Osteocyte (in vitro differentiated cells): ENCODE measurements at regions not wholly inside any gene's neighbourhood (a gene's known extent, or its start where the extent isn't known, plus 50 kb on each side); places are given as distances from the start of the nearest gene placed in this dataset.

Source experiments
- DNase-seq: peaks from one replicate; pipeline ENCODE4 v3.0.0; 2021; ENCODE audit warnings: mixed read lengths; ENCODE audit not compliant: unreplicated experiment; ENCODE audit errors: extremely low spot score
- H3K27ac Mint-ChIP-seq: one replicate; pipeline ENCODE4 v1.8.0; 2021; ENCODE audit warnings: mild to moderate bottlenecking, mixed read lengths; ENCODE audit not compliant: unreplicated experiment
- H3K27me3 Mint-ChIP-seq: one replicate; pipeline ENCODE4 v1.8.0; 2021; ENCODE audit warnings: mixed read lengths; ENCODE audit not compliant: unreplicated experiment
- H3K36me3 Mint-ChIP-seq: one replicate; pipeline ENCODE4 v1.8.0; 2021; ENCODE audit warnings: mixed read lengths; ENCODE audit not compliant: unreplicated experiment
- H3K4me1 Mint-ChIP-seq: one replicate; pipeline ENCODE4 v1.8.0; 2021; ENCODE audit warnings: mixed read lengths; ENCODE audit not compliant: unreplicated experiment
- H3K4me3 Mint-ChIP-seq: one replicate; pipeline ENCODE4 v1.8.0; 2021; ENCODE audit warnings: mild to moderate bottlenecking, moderate library complexity, mixed read lengths; ENCODE audit not compliant: unreplicated experiment
- H3K9me3 Mint-ChIP-seq: one replicate; pipeline ENCODE4 v1.8.0; 2021; ENCODE audit warnings: mixed read lengths; ENCODE audit not compliant: unreplicated experiment
- TF ChIP-seq, protein P1 (sequence below): fragments of 200-600 bp; sonication (generic); IDR thresholded peaks from 2 replicates; pipeline ENCODE4 v1.5.0; 2021; ENCODE audit warnings: antibody characterized with exemption, mild to moderate bottlenecking, moderate library complexity

DNA sequence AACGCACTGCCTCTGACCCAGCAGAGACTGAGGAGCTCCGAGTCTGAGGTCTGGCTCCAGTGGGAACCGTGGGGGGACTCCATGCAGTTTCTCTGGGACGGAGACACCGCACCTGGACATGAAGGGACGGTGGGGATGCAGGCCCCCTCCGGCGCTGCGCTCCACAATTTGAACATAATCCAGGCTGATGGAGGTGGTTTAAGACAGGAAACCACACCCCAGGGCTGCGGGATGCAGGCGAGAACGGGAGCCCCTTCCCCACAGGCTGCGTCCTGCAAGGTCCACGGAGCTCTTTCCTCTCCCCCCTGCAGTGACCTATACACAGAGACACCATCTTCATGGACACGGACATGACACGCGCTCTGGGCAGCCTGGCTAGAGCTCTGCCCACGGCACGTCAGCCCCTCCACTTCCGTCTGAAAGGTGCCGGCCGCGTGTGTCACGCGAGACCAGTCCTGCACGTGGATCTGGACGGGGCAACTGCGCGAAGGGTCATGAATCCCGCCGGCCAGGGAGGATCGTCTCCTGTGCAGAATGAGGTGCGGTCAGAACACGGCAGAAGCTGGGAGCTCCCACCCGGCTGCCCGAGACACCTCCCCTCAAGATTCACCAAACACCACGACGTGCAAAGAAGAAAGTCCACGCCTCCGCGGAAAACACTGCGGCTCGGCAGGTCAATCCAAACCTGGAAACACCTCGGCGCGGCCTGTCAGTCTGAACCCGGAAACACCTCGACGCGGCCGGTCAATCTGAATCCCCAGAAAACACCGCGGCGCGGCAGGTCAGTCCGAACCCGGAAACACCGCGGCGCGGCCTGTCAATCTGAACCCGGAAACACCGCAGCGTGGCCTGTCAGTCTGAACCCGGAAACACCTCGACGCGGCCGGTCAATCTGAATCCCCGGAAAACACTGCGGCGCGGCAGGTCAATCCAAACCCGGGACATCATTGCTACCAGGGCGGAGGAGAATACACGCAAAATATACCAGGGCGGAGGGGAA lies 212.4 kb downstream of the BRD1 start:
- H3K27me3 Mint-ChIP-seq, result no peaks in the 10 kb centered on the region
- no peak overlapping the region for H3K27ac Mint-ChIP-seq
- H3K4me1 Mint-ChIP-seq, result no peaks in the 10 kb centered on the region
- TF ChIP-seq, protein P1, sequence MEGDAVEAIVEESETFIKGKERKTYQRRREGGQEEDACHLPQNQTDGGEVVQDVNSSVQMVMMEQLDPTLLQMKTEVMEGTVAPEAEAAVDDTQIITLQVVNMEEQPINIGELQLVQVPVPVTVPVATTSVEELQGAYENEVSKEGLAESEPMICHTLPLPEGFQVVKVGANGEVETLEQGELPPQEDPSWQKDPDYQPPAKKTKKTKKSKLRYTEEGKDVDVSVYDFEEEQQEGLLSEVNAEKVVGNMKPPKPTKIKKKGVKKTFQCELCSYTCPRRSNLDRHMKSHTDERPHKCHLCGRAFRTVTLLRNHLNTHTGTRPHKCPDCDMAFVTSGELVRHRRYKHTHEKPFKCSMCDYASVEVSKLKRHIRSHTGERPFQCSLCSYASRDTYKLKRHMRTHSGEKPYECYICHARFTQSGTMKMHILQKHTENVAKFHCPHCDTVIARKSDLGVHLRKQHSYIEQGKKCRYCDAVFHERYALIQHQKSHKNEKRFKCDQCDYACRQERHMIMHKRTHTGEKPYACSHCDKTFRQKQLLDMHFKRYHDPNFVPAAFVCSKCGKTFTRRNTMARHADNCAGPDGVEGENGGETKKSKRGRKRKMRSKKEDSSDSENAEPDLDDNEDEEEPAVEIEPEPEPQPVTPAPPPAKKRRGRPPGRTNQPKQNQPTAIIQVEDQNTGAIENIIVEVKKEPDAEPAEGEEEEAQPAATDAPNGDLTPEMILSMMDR, result no peak
- no peak overlapping the region for H3K4me3 Mint-ChIP-seq
- no peaks in the 10 kb centered on the region for H3K36me3 Mint-ChIP-seq
- H3K9me3 Mint-ChIP-seq, result peaks cover 14% of the 10 kb centered on the region
- DNase-seq, result no peak

DNA sequence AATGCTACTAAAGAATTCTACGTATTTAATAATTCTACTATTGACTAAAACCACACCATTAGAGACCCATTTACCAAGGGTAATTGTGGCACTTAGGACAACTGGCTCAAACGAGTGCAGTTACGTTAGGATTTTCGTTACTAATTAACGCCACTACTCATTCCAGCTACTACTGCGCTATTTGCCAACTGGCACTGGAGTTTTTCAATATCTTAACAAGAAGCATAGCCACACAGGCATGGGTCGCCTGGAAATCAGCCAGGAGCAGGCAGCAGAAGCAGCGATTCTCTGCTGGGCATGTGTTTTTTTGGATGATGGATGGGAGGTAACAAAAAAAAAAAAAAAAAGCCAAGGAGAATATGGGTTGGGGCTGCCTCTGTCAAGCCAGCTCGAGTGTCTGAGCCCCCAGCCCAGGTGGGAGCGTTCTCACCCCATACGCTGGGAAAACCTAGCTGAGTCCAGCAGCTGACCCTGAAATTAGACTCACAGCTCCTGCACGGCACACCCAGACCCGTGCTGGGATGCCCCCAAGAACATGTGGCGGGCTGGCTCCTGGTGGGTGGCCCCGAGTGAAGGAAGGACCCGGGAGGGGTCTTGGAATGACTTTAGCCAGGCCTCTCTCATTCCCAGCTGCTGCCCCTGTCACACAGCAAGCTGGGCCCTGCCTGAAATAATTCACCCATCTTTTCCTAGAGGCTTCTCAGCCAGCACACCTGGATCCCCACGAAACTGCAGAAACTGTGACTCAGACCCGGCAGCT lies 214.0 kb downstream of the BRD1 start:
- Mint-ChIP-seq H3K9me3 (peaks cover 14% of the 10 kb centered on the region), H3K36me3 (no peaks in the 10 kb centered on the region), H3K27me3 (no peaks in the 10 kb centered on the region), H3K4me3 (no peak overlapping the region), H3K4me1 (no peaks in the 10 kb centered on the region), H3K27ac (no peak overlapping the region)
- no peak for DNase-seq
- TF ChIP-seq, protein P1, result no peak

DNA sequence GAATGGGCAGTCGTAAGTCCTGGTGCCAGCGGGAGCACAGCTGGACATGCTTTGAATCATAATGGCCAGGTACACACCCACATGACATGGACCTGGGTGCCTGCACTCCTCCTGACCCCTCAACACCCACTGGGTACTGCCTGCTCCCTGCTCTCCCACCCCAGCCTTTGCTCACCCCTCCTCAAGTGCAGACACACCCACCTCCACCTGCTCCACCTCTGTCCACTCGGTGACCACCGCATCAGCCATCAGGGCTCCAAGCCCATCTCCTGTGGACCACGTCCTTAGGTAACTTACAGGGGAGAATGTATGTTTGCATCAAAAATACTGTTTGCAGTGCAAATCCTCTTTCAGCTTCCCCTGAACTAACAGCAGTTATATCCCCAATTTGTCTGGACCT lies 214.6 kb downstream of the BRD1 start:
- Mint-ChIP-seq H3K4me3 (no peak overlapping the region), H3K4me1 (no peaks in the 10 kb centered on the region), H3K27ac (no peak overlapping the region), H3K9me3 (peaks cover 14% of the 10 kb centered on the region), H3K27me3 (no peaks in the 10 kb centered on the region), H3K36me3 (no peaks in the 10 kb centered on the region)
- TF ChIP-seq, protein P1, result no peak
- DNase-seq, result no peak

DNA sequence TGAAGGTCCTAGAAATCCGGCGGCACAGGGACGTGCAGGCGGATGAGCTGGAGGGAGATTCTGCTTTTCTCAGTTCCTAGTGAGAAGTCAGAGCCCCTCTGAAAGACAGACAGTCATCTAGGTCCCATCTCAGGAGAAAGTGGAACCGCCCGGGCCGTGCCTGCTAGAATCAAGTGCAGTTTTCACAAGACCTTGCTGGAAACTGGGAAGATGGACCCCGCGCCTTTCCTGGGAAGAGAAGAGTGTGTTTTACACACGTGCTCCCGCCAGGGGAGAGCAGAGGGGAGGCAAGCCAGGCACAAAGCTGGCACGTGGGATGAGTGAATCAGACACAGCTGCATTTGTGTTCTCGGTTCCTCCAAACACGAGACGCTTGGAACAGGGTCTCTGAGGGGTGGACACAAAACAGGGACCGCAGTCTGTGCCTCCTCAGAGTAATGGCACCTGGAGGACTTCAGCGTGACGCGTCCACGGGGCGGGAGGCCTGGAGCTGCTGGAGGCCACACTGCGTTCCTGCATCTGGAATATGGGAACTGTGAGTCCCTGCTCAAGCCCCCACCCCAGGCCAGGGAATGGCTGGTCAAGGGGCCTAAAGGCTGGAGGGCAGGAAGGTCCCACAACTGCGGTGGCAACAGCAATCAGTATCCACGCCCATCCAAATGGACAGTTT lies 218.3 kb downstream of the BRD1 start:
- Mint-ChIP-seq H3K36me3 (no peaks in the 10 kb centered on the region), H3K27ac (no peak overlapping the region), H3K9me3 (peaks cover 27% of the 10 kb centered on the region), H3K27me3 (no peaks in the 10 kb centered on the region), H3K4me1 (no peaks in the 10 kb centered on the region), H3K4me3 (no peak overlapping the region)
- TF ChIP-seq, protein P1, result no peak
- DNase-seq, result no peak
